Forelimb muscle (tissue), 1 donor: ENCODE measurements at regions not wholly inside any gene's neighbourhood (a gene's known extent, or its start where the extent isn't known, plus 50 kb on each side); places are given as distances from the start of the nearest gene placed in this dataset.

ENCODE experiments used
- DNase-seq: peaks from one replicate; pipeline ENCODE4 v3.0.0-alpha.2; 2013; ENCODE audit warnings: low read depth

DNA sequence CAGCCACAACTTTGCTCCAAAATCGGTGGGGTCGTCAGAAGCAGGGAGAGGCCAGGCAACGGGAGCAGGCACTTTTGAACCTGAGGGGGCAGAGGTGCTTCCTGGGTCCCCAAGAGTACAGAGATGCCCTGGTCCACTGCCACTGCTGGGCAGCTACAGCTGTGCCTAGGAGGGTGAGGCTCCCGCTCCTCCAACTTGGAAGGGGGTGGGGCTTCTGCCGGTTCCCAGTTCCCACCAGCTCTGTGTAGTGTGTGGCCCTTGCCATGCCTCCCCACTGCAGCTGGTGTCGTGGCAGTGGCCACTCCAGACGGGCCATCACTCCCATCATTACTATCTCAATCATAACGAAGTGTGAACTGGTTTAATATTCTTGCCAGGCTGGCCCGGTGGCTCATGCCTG lies 1496.3 kb downstream of the PCDH7 start:
- DNase-seq = no peak

- DNase-seq = no peak
Measured at GRCh38 chr4:32219306-32220075, 1499.3 kb downstream of the PCDH7 start.

DNA sequence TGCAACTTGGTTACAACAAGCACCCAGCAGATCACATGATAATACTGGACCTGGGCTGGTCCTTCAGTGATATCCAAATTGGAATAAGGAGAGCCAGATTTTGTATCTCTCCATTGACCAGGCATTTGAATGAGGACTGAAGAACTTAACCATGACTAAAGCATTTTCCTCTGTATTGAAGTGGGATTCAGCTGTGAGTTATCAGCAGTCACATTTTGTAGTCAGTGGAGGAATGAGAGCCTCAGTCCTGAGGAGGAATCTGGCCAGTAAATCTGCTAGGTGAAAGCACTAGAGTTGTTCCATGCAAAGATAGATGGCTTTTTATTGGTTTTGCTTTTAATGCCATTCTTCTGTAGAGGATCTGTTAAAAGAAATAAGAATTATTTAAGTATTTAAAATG lies 1506.0 kb downstream of the PCDH7 start:
- DNase-seq = no peak

- DNase-seq = no peak
Measured at GRCh38 chr4:32226733-32227132, 1506.6 kb downstream of the PCDH7 start.

GRCh38 chr4:32243926-32244325 lies 1523.8 kb downstream of the PCDH7 start:
- DNase-seq = no peak

DNA sequence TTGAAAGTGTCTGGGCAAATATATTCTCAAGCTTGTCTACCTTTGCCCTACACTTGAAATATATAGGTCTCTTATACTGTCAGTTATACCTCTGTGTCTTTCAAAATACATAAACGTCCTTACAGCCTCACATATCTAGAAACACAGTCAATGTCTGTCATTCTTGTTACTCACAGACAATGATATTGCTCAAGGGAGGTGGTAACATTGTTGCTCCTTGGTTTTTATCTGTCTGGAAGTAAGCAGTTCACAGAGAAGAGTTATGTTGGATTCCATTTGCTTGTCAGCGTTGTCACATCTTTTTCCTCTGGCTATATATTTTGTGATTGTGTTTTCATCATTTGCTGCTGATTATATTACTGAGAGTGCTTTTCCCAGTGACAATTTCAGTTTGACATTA lies 1528.9 kb downstream of the PCDH7 start:
- no peak for DNase-seq

GRCh38 chr4:32251126-32251525 lies 1531.0 kb downstream of the PCDH7 start:
- DNase-seq = no peak

- DNase-seq = no peak
Measured at GRCh38 chr4:32251926-32252325, 1531.8 kb downstream of the PCDH7 start.

DNA sequence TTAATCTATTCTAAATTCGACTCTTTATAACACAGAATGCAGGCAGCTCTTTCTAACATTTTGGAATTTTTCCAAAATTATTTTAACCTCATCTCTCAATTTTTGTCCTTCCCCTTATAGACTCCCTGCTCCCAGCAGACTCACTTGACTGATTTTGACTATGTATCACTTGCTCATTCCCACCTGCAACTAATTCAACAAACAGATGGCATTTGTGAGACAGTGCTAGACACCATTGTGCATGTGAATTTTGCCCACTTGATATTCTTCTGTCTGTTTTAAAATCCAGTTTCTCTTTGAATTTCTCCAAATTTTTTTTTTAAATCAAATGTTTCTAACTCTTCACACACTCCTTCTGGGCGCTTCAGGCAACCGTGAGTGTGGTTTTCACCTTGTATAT lies 1534.0 kb downstream of the PCDH7 start:
- no peak for DNase-seq

DNA sequence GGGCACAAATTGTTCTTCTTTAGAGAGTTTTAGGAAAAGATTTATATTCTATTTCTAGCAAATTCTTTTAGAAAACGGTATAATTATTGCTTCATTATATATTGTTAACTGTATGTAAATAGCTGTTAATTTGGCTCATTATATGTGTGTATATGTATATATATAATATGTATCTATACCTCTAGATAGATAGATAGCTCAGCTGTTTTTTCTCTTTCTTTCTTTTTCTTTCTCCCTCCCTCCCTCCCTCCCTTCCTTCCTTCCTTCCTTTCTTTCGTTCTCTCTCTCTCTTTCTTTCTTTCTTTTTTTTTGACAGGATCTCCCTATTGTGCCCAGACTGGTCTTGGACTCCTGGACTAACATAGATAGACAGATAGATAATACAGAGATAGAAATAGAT lies 1538.8 kb downstream of the PCDH7 start:
- no peak for DNase-seq

- DNase-seq = no peak
Measured at GRCh38 chr4:32261196-32261595, 1541.0 kb downstream of the PCDH7 start.

DNA sequence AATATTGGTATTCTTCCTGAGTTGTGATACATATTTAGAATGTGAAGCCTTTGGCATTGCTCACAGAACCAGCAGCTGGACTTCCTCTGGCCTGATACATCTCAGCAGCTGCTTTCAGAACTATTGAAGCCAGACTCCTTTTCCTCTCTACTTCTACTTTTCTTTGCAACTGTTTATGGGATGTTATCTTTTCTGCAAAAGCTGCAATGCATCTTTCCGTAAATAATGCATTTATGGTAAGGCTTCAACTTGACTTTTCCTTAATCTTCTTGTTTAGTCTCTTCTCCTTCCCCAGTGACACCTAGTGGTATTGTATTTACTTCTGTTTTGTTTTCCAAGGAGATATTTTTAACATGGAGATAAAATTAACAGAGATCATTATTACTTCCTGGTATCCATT lies 1548.7 kb downstream of the PCDH7 start:
- no peak for DNase-seq

DNA sequence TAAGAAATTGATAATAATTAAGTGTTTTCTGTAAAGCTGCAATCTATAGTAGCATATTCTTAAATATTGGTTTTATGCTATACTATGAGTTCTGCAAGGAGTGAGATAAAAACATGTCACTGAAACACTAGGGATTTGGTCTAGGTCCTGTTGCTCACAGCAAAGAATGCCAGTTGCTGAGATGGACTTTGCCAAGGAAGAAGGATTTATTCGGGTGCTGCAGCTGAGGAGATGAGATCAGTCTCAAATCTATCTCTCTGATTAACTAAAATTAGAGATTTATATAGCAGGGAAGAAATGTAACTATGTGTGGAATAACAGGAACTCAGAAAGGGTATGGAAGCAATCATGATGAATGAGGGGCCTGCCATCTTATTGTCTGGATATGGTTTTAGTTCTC lies 1569.9 kb downstream of the PCDH7 start:
- DNase-seq = no peak

DNA sequence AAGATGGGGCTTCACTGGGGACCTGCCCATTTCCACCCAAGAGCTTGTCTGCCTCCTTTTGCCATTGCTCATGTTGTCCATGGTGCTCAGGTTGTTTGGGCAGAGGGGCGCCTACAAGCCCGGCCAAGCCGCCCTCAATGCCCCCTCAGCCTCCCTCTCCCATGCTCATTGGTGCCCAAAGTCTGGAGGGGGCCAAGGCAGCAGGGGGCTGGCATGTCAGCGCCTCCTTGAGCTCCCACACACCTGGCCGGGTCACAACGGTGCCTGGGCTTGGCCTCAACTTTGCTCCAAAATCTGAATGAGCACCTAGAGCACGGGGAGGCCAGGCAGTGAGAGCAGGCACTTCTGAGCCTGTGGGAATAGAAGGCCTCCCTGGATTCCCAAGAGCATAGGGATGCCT lies 1598.8 kb downstream of the PCDH7 start:
- DNase-seq = no peak

DNA sequence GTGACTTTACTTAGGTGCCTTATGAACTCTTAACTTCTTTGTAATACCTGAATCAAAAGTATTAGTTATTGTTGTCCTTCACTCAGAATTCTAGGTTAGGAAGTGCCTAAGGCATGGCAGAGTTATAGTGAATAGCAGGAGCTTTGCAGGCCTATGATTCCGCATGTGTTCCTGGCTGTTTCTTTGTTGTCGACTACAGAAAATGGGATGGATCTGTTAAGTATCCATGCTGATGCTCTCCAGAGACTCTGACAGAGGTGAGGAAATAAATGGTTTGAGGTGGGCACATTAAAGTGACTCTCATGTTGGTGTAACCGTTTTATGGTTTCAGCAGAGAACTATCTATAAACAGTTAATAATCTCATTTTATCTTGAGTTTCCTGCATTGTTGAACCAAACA lies 1601.3 kb downstream of the PCDH7 start:
- no peak for DNase-seq

GRCh38 chr4:32334759-32335158 lies 1614.6 kb downstream of the PCDH7 start:
- DNase-seq = no peak

DNA sequence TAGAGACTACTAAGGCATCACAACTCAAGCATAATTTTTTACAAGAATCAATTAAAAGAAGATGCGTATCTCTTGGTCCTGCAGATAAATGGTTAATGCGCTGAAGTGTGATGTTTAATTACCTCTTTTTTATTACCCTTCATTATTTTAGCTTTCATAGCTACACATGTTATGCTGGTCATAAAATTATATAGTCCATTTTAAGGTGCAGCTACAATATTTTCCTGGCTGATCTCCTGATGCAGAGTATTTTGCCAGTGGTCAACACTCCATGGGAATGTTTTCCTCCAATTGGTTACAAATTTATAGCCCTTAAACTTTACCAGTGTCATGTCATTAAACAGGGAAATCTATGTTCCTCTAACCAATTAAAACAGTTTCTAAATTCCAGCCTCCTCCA lies 1617.2 kb downstream of the PCDH7 start:
- DNase-seq = no peak

DNA sequence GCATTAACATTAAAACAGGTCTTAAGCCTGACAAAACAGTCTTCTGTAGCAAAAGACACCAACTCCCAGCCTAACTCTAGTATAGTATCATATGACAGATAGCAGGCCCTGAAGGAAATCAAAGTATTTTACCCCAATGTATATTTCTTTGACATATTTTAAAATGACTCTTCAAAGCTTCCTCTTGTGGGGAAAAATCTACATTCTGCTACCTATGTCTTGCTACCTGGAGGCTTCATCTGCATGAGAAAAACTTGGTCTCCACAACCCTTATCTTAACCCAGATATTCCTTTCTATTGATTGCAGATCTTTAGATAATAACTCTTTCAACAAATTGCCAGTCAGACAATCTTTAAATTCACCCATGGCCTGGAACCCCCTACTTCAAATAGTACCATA lies 1620.4 kb downstream of the PCDH7 start:
- no peak for DNase-seq

- no peak for DNase-seq
Measured at GRCh38 chr4:32341342-32341741, 1621.2 kb downstream of the PCDH7 start.

GRCh38 chr4:32342054-32342453 lies 1621.9 kb downstream of the PCDH7 start:
- DNase-seq = no peak

- DNase-seq = no peak
Measured at GRCh38 chr4:32349026-32349425, 1628.9 kb downstream of the PCDH7 start.

- no peak for DNase-seq
Measured at GRCh38 chr4:32374206-32374605, 1654.0 kb downstream of the PCDH7 start.

- no peak for DNase-seq
Measured at GRCh38 chr4:32393806-32394205, 1673.6 kb downstream of the PCDH7 start.

GRCh38 chr4:32394255-32394654 lies 1674.1 kb downstream of the PCDH7 start:
- DNase-seq = no peak
